G401 (cell line): ENCODE measurements at regions not wholly inside any gene's neighbourhood (a gene's known extent, or its start where the extent isn't known, plus 50 kb on each side); places are given as distances from the start of the nearest gene placed in this dataset.
"Not testable (repeated sequence)": the region's sequence is repeated elsewhere in the genome, so short reads cannot be mapped to it uniquely, and the experiment has no call there.

Source experiments
- DNase-seq: peaks from one replicate; pipeline ENCODE4 v3.0.0-alpha.2; 2015; ENCODE audit warnings: low spot score
- in situ Hi-C: cut with HindIII; loops from 2 replicates; pipeline ENCODE4 v1.10.0; 2016; ENCODE audit warnings: low sequenced_read_pairs, mixed read lengths

DNA sequence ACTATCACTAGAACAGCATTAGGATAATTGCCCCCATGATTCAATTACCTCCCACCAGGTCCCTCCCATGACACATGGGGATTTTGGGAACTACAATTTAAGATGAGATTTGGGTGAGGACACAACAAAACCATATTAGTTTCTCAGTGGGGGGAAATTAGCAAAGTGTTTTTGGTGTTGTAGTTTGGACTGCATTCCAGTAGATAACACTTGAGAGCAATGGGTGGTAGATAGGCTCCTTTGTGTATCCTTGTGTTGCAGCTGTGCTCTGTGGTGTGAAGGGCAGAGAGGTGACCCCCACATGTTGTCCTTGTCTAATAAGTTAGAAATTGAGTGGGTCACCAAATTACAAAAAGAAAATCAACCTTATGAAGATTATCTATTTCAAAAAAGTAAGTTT is 223.8 kb downstream of the SATB1 start:
- no peak for DNase-seq
- in situ Hi-C loops, result no loop called here

DNA sequence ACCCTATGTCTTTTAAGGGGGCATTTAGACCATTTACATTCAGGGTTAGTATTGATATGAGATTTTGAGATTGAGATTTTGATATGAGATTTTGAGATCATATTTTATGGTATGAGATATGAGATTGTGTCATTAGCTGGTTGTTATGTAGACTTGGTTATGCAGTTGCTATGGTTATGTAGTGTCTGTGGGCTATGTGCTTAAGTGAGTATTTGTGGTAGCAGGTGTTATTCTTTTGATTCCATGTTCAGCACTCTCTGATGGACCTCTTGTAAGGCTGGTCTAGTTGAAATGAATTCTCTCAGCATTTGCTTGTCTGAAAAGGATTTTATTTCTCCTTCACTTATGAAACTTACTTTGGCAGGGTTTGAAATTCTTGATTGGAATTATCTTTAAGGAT is 225.4 kb downstream of the SATB1 start:
- in situ Hi-C loops, result no loop called here
- DNase-seq, result no peak

DNA sequence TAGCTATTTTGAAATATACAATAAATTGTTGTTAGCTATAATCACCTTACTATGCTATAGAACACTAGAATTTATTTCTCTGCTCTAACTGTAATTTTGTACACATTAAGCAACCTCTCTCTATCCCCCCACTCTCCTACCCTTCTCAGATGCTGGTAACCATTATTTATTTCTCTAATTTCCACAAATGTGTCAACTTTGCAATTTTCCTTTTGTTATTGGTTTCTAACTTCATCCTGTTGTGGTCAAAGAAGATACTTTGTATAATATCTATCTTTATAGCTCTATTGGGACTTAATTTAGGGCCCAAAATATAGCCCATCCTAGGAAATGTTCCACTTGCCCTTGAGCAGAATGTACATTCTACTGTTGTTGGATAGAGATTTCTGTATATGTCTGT is 229.3 kb downstream of the SATB1 start:
- in situ Hi-C loops, result no loop called here
- no peak for DNase-seq

DNA sequence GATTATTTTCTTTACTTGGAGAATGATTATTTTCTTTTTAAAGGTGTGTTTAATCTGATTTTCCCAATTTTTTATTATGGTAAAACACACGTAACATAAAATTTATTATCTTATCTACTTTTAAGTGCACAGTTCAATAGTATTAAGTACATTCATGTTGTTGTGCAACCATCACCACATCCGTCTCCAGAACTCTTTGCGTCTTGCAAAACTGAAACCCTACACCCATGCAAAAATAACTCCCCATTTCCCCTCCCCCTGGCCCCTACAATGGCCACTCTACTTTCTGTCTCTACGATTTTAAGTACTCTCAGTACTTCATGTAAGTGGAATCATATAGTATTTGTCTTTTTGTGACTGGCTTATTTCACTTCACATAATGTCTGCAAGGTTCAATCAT is 230.7 kb downstream of the SATB1 start:
- in situ Hi-C loops, result no loop called here
- DNase-seq, result no peak

DNA sequence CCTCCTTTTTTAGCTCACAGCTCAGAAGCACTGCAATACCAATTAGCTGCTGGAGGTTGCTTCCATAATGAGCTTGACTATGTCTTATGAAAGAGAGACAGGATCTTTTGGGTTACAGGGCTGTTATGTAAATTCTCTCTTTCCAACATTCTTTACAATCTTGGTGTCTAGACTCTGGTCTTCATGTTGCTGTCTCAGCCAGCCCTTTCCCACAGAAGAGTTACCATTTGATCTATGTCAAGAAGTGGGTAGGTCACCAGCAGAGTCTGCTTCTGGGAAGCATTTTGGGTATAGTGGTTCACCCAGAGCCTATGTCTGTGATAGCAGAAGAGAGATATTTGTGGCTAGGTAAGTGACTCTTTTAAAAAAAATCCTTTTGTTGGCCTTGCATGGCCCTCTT is 234.5 kb downstream of the SATB1 start:
- no peak for DNase-seq
- in situ Hi-C loops, result no loop called here

DNA sequence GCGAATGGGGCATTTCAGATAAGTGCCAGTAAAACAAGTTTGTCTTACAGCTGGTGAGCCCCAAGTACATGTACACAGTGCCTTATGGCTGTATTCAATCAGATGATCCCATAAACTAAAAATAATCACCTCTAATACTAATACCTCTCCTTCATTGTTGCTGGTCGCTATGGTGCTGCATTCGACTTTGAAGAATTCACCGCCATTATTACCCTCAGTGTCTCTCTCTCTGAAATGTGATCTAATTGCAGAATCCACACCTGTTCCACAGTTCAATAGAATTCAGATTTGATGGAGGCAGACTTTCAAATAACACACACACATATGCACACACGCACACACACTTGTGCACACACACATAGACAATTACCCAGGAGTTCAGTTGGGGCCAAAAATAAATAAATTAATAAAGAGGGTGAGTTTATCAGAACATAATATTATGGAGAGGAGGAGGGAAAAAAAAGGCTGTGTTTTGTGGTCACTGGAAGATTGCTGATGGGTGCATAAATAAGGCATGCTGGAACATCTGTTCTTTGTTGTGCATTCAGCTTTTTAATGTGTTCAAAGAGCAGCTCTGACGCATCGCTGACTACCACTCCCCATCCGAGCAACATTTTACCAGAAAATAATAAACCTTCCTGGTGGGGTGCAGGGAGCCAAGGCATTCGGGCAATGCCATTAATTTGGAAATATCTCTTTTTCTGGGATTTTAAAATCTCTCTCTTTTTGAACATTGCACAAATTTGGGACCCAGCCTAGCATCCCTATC is 235.7 kb downstream of the SATB1 start:
- no peak for DNase-seq
- in situ Hi-C loops, result no loop called here

DNA sequence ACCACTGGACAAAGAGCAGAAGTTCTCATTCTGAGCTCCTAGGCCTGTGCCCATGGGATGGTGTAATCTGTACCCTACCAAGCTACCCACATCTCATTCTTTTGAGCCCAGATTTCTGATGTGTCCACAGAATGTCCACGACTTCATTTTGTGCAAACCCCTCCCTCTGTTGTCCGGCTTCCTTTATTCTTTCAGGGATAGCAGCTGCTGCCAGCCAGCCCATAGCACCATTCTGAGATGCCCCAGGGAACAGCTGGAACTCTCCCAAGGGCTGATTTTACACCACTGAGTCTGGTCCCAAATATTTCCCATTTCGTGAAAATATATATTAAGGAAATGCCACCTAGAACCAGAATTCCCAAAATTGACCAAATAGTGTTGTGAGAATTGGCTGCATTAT is 236.6 kb downstream of the SATB1 start:
- in situ Hi-C loops, result no loop called here
- DNase-seq, result no peak

DNA sequence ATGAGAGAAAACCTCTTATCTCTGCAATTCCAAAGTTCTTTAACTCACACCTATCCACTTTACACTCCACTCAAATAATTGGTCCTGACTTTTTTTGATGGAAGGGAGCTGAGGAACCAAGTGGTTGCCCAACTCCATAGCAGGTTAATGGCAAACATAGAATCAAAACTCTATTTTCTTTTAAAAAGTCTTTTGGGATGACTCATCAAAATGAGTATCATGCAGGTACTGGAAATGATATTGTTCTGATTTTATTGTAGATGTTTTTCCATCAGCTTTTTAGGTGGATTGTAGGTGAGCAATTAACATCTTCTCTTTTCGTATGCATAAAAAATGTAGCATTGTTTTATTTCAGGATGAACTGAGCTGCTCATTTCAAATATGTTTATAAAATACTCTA is 239.5 kb downstream of the SATB1 start:
- no peak for DNase-seq
- in situ Hi-C loops, result no loop called here

DNA sequence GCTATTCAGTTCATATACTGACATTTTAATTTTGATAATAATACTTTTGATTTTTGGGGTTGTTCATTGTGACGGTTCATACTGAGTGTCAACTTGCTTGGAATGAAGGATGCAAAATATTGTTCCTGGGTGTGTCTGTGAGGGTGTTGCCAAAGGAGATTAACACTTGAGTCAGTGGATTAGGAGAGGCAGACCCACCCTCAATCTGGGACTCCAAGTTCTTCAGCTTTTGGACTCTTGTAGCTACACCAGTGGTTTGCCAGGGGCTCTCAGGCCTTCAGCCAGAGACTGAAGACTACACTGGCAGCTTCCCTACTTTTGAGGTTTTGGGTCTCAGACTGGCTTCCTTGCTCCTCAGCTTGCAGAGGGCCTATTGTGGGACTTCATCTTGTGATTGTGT is 242.2 kb downstream of the SATB1 start:
- DNase-seq, in situ Hi-C loops: not testable (repeated sequence)

DNA sequence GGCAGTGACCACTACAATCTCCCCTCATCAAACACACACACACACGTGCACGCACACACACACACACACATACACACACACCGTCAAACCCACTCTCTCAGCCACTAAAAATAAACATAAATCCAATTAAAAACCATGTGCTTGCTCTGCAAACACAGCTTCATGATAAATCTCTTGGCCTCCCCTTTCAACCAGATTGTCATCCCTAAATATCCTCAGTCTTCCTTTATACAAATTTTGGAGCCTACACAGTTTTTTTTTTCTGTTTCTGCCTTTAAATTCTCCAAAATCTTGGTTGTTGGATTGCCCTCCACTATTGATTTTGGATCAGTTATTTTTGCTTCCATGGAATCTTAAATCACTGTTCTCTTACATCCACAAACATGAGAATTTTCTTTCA is 245.6 kb downstream of the SATB1 start:
- in situ Hi-C loops, result no loop called here
- no peak for DNase-seq

DNA sequence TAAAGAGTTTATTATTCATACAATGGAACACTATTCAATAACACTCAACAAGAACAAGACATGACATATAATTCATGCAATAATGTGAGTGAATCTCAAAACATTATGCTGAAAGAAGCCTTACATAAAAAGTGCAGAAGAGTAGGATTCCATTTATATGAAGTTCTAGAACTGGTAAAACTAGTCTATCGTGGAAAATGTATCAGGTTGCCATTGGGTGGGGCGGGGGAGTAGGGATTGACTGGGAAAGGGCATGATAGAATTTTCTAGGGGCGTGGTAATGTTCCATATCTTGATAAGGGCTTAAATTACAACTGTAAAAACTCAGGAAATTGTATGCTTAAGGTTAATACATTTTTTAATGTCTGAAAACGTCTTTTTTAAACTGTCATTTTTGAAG is 247.9 kb downstream of the SATB1 start:
- in situ Hi-C loops, result no loop called here
- DNase-seq, result no peak

DNA sequence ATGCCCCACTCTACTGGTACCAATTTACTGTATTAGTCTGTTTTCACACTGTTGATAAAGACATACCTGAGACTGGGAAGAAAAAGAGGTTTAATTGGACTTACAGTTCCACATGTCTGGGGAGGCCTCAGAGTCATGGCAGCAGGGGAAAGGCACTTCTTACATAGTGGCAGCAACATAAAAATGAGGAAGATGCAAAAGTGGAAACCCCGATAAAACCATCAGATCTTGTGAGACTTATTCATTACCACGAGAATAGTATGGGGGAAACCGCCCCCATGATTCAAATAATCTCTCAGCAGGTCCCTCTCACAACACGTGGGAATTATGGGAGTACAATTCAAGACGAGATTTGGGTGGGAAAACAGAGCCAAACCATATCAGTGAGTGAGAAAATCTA is 251.2 kb downstream of the SATB1 start:
- in situ Hi-C loops, DNase-seq: not testable (repeated sequence)

DNA sequence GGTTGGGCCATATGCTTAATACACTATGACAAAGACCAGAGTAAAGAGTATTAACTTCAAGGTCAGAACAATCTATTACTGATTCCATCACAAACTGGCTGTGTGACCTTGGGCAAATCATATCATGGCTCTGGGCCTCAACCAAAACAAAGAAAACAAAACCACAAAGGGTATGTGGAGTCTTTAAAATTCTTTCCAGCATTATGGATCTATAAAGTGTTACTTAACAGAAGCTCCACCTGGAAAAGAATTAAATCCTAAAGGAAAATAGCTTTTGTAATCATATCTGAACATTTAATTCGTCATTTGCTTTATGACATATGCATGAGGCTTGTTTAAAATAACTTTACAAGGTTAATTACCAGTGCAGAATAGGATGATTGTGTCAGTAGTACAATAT is 265.5 kb downstream of the SATB1 start:
- in situ Hi-C loops, result no loop called here
- no peak for DNase-seq

DNA sequence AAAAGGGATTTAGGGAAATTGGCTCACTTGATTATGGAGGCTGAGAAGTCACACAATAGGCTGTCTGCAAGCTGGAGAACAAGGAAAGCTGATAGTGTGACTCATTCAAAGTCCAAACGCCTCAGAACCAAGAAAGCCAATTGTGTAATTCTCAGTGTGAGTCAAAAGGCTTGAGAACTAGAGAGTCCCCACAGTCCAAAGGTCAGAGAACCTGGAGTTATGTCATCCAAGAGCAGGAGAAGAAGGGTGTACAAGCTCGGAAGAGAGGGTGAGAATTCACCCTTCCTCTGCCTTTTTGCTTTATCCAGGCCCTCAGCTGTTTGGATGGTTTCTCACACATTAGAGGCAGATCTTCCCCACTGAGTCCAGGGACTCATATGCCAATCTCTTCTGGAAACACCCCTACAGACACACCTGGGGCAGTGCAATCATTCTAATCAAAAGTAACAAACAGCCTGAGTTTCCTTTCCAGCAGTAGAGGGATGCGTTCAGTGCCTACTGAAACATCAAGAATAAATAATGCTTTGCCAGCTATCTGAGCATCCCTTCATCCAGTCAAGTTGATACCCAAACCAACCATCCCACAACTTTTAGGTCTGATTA is 271.5 kb downstream of the SATB1 start:
- DNase-seq, result no peak
- in situ Hi-C loops, result no loop called here

DNA sequence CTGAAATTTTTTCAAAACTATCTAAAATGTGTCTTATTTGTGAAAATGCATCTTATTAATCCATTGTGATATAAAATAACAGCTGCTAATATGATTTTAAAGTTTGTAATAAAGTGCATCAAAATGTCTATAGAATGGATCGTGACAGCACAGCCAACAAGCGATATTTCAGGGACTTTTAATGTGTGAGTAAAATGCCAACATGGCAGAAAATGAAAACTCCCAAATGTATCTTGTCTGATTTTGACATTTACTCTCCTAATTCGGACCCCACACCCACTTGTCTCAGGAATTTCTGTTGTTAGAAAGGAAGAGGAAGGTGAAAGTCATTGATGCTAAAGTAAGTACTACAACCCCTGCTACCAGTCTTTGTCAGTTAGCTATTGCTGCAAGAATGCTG is 273.9 kb downstream of the SATB1 start:
- in situ Hi-C loops, result no loop called here
- DNase-seq, result no peak

DNA sequence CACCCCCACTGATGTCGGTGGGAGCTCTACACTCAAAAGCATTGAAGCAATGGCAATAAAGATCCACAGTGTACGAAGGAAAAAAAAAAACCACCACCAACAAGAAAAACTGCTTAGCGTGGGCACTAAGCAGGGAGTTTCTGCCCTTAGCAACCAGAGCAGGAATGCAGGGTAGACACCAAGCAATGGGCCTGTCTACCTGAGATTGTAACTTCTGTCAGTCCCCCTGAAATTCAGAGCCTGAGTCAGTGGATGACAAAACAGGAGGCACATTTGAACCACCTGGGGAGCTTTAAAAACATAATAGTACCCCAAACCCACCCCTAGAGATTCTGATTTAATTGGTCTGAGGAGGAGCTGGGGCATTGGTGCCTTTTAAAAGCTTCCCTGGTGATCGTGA is 275.2 kb downstream of the SATB1 start:
- in situ Hi-C loops, result no loop called here
- DNase-seq, result no peak

DNA sequence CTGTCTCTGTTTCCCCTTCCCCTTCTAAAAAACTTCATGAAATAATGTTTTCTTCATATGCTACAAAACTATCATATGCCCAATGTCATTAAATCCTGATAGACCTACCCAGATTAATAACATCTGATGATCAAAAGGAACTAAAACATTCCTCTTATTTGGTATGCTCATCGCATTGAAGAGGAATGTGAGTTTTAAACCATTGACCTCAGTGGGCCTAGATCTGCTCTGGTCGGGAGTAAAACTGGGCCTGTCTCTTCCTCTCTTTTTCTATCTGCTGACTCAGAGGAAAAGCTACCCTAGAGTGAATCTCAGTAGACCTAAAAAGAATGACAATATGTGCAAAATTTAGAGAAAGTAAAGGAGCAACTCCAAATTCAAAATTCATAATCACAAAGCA is 275.8 kb downstream of the SATB1 start:
- in situ Hi-C loops, result no loop called here
- no peak for DNase-seq

DNA sequence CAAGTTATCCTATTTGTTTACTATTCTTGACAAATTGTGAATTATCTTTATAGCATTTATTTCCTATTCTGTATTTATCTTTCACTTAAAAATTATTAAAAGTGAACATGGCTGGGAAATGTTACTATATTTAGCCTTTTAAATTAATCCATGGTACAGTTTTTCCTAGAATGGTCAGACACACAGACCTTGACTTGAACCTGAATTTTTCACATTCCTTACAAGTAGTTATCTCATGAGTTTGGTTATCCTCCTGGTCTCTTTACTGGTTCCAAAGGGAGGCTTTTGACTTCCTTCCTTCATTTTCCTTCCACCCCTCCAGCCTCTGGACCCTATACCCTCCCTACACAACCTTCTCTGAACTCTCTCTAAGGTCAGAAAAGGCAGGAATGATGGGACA is 280.6 kb downstream of the SATB1 start:
- no peak for DNase-seq
- in situ Hi-C loops, result no loop called here

DNA sequence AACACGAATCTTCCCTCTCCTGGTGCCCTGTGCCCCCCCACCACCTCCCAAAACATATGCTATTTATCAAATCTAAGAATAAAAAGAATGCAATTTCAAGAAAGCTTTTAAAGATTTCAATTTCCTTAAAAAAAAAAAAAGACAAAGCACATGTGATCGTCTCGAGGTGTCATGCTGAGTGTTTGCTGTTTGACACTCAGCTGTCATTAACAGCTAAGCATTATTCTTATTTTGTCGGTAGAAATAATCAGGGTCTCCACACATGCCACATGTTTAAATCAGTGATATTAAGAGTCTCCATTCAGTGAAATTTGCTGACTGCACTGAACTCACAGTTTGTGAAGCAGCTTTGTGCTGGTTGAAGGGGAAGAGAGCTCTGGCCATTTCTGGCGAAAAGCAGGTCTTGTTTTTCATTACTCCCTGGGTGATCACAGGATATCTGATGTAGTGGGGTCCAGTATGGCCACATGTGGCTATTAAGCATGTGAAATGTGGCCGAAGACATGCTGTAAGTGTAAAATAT is 281.8 kb downstream of the SATB1 start:
- DNase-seq, result no peak
- in situ Hi-C loops, result no loop called here

DNA sequence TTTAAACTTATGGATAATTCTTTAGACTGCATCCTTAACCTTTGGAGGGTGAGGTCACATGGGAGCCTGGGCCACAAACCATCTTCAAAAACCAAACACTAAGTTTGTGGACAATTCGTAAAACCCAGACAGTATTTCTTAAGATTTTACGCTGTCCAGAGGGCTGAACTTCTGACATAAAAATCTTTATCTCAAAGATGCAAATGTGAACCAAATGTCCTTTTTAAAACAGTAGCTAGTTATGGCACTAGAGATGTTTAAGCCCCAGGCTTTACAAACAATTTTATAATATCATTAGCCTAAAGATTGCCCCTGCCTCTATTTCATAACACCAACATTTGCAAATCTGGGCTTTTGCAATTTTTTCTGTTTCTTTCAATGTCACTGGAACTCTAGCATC is 287.2 kb downstream of the SATB1 start:
- DNase-seq, result no peak
- in situ Hi-C loops, result no loop called here
